Astrocyte (in vitro differentiated cells and primary cell): ENCODE measurements at regions not wholly inside any gene's neighbourhood (a gene's known extent, or its start where the extent isn't known, plus 50 kb on each side); places are given as distances from the start of the nearest gene placed in this dataset.

Source experiments
- DNase-seq: peaks from one replicate; pipeline ENCODE4 v3.0.0-alpha.2; 2010; ENCODE audit warnings: low read depth
- FAIRE-seq: peaks from 2 replicates; lab custom pipeline; 2011; peaks lifted over from hg19 to GRCh38; lab: Jason Lieb, UNC
- H2AFZ ChIP-seq: 2 replicates; pipeline ENCODE4 v1.6.0; 2012; ENCODE audit warnings: low read depth, low read length, inconsistent platforms
- H3K27ac ChIP-seq: 2 replicates; pipeline ENCODE4 v1.5.1; 2011; ENCODE audit warnings: low read depth, low read length, inconsistent platforms
- H3K27me3 ChIP-seq: 2 replicates; pipeline ENCODE4 v1.6.0; 2011; ENCODE audit warnings: low read length, inconsistent platforms; ENCODE audit not compliant: insufficient read depth
- H3K36me3 ChIP-seq: 2 replicates; pipeline ENCODE4 v1.5.1; 2011; ENCODE audit warnings: low read length, inconsistent platforms; ENCODE audit not compliant: insufficient read depth
- H3K4me1 ChIP-seq: 2 replicates; pipeline ENCODE4 v1.5.1; 2011; ENCODE audit warnings: low read length, inconsistent platforms; ENCODE audit not compliant: insufficient read depth
- H3K4me2 ChIP-seq: 2 replicates; pipeline ENCODE4 v1.6.0; 2012; ENCODE audit warnings: low read length, inconsistent platforms
- H3K4me3 ChIP-seq: 2 replicates; pipeline ENCODE4 v1.5.1; 2011; ENCODE audit warnings: low read depth, mild to moderate bottlenecking, low read length, inconsistent platforms; ENCODE audit not compliant: insufficient read depth
- H3K79me2 ChIP-seq: 2 replicates; pipeline ENCODE4 v1.6.0; 2012; ENCODE audit warnings: mild to moderate bottlenecking, low read length, inconsistent platforms; ENCODE audit not compliant: insufficient read depth
- H3K9ac ChIP-seq: 2 replicates; pipeline ENCODE4 v1.6.0; 2012; ENCODE audit warnings: mild to moderate bottlenecking, low read length, inconsistent platforms
- H3K9me3 ChIP-seq: 2 replicates; pipeline ENCODE4 v1.5.1; 2012; ENCODE audit warnings: low read depth, mild to moderate bottlenecking, low read length, inconsistent platforms; ENCODE audit not compliant: insufficient read depth
- H4K20me1 ChIP-seq: 2 replicates; pipeline ENCODE4 v1.6.0; 2012; ENCODE audit warnings: low read length, inconsistent platforms; ENCODE audit not compliant: insufficient read depth
- H3K27ac Mint-ChIP-seq: one replicate; pipeline ENCODE4 v1.8.0; 2021; ENCODE audit warnings: mild to moderate bottlenecking, mixed read lengths; ENCODE audit not compliant: unreplicated experiment
- H3K27me3 Mint-ChIP-seq: one replicate; pipeline ENCODE4 v1.8.0; 2021; ENCODE audit warnings: low read depth, mixed read lengths; ENCODE audit not compliant: unreplicated experiment
- H3K36me3 Mint-ChIP-seq: one replicate; pipeline ENCODE4 v1.8.0; 2021; ENCODE audit warnings: low read depth, mixed read lengths; ENCODE audit not compliant: unreplicated experiment
- H3K4me1 Mint-ChIP-seq: one replicate; pipeline ENCODE4 v1.8.0; 2021; ENCODE audit warnings: low read depth, mixed read lengths; ENCODE audit not compliant: unreplicated experiment
- H3K4me3 Mint-ChIP-seq: one replicate; pipeline ENCODE4 v1.8.0; 2021; ENCODE audit warnings: mild to moderate bottlenecking, moderate library complexity, mixed read lengths; ENCODE audit not compliant: unreplicated experiment
- H3K9me3 Mint-ChIP-seq: one replicate; pipeline ENCODE4 v1.8.0; 2021; ENCODE audit warnings: mild to moderate bottlenecking, mixed read lengths; ENCODE audit not compliant: unreplicated experiment
- CTCF ChIP-seq: IDR thresholded peaks from 2 replicates; pipeline ENCODE4 v1.5.1; 2011; ENCODE audit warnings: low read depth, mild to moderate bottlenecking, inconsistent platforms, low read length, moderate library complexity; ENCODE audit not compliant: insufficient read depth
- EZH2 ChIP-seq: IDR thresholded peaks from 2 replicates; pipeline ENCODE4 v1.6.1; 2012; ENCODE audit warnings: mild to moderate bottlenecking, low read length, inconsistent platforms; ENCODE audit not compliant: insufficient read depth

GRCh38 chr3:193928354-193929209 is 207.4 kb upstream of the HES1 start:
- TF ChIP-seq EZH2 (no peak), CTCF (no peak)
- Histone ChIP-seq H3K9me3 (peaks cover 4% of the 10 kb centered on the region), H3K36me3 (no peaks in the 10 kb centered on the region), H4K20me1 (no peaks in the 10 kb centered on the region), H3K27me3 (peaks cover 9% of the 10 kb centered on the region), H2AFZ (no peak overlapping the region), H3K79me2 (no peaks in the 10 kb centered on the region), H3K4me2 (peak overlapping the region; percentile 3), H3K4me3 (no peak overlapping the region), H3K9ac (no peak overlapping the region), H3K4me1 (no peaks in the 10 kb centered on the region), H3K27ac (no peak overlapping the region)
- peak; percentile 36 for DNase-seq
- Mint-ChIP-seq H3K27me3 (peaks cover 44% of the 10 kb centered on the region), H3K9me3 (peaks cover 20% of the 10 kb centered on the region), H3K4me3 (no peak overlapping the region), H3K4me1 (peaks cover 3% of the 10 kb centered on the region), H3K27ac (no peak overlapping the region), H3K36me3 (no peaks in the 10 kb centered on the region)
- no peak for FAIRE-seq

GRCh38 chr3:193929373-193929772 is 206.6 kb upstream of the HES1 start:
- H2AFZ ChIP-seq = no peak overlapping the region
- peaks cover 3% of the 10 kb centered on the region for H3K9me3 ChIP-seq
- FAIRE-seq (no peak), DNase-seq (no peak)
- no peak for TF ChIP-seq CTCF
- TF ChIP-seq EZH2 = no peak
- no peaks in the 10 kb centered on the region for H3K36me3 ChIP-seq
- Mint-ChIP-seq H3K4me3 (no peak overlapping the region), H3K27me3 (peaks cover 48% of the 10 kb centered on the region), H3K36me3 (no peaks in the 10 kb centered on the region), H3K9me3 (peaks cover 13% of the 10 kb centered on the region), H3K4me1 (peaks cover 3% of the 10 kb centered on the region), H3K27ac (no peak overlapping the region)
- H3K79me2 ChIP-seq = no peaks in the 10 kb centered on the region
- no peaks in the 10 kb centered on the region for H4K20me1 ChIP-seq
- H3K4me1 ChIP-seq = no peaks in the 10 kb centered on the region
- no peak overlapping the region for H3K27ac ChIP-seq
- peaks cover 9% of the 10 kb centered on the region for H3K27me3 ChIP-seq
- no peak overlapping the region for H3K9ac ChIP-seq
- no peak overlapping the region for H3K4me3 ChIP-seq
- no peak overlapping the region for H3K4me2 ChIP-seq
